GM19372 (cell line): ENCODE measurements at regions not wholly inside any gene's neighbourhood (a gene's known extent, or its start where the extent isn't known, plus 50 kb on each side); places are given as distances from the start of the nearest gene placed in this dataset.
"Not testable (repeated sequence)": the region's sequence is repeated elsewhere in the genome, so short reads cannot be mapped to it uniquely, and the experiment has no call there.

Experiments used
- ATAC-seq: cut with Tn5 transposase; IDR thresholded peaks from one replicate; pipeline ENCODE4 v1.9.1; 2021; ENCODE audit warnings: mild to moderate bottlenecking, low read depth, moderate library complexity; ENCODE audit not compliant: unreplicated experiment

- no peak for ATAC-seq
Observed at GRCh38 chr3:118477768-118478167, 556.9 kb downstream of the IGSF11 start.

- ATAC-seq, result no peak
Observed at GRCh38 chr3:118478706-118479276, 555.9 kb downstream of the IGSF11 start.

GRCh38 chr3:118479376-118479775 lies 555.3 kb downstream of the IGSF11 start:
- no peak for ATAC-seq

GRCh38 chr3:118480101-118480860 lies 554.4 kb downstream of the IGSF11 start:
- no peak for ATAC-seq

GRCh38 chr3:118485693-118486092 lies 549.0 kb downstream of the IGSF11 start:
- ATAC-seq, result no peak

- ATAC-seq, result no peak
Observed at GRCh38 chr3:118487734-118488133, 546.9 kb downstream of the IGSF11 start.

GRCh38 chr3:118488732-118489131 lies 545.9 kb downstream of the IGSF11 start:
- ATAC-seq, result no peak

- no peak for ATAC-seq
Observed at GRCh38 chr3:118495206-118495605, 539.4 kb downstream of the IGSF11 start.

GRCh38 chr3:118497274-118497673 lies 537.4 kb downstream of the IGSF11 start:
- ATAC-seq, result no peak

GRCh38 chr3:118501152-118501551 lies 533.5 kb downstream of the IGSF11 start:
- ATAC-seq, result no peak

- no peak for ATAC-seq
Observed at GRCh38 chr3:118504906-118505305, 529.7 kb downstream of the IGSF11 start.

GRCh38 chr3:118505784-118506183 lies 528.9 kb downstream of the IGSF11 start:
- ATAC-seq, result no peak

- no peak for ATAC-seq
Observed at GRCh38 chr3:118511402-118511801, 523.2 kb downstream of the IGSF11 start.

- ATAC-seq, result no peak
Observed at GRCh38 chr3:118512301-118512700, 522.3 kb downstream of the IGSF11 start.

GRCh38 chr3:118525077-118525476 lies 509.6 kb downstream of the IGSF11 start:
- ATAC-seq, result no peak

- ATAC-seq, result no peak
Observed at GRCh38 chr3:118526758-118527513, 507.7 kb downstream of the IGSF11 start.

GRCh38 chr3:118527514-118528044 lies 507.1 kb downstream of the IGSF11 start:
- no peak for ATAC-seq

GRCh38 chr3:118529554-118529953 lies 505.1 kb downstream of the IGSF11 start:
- no peak for ATAC-seq

- no peak for ATAC-seq
Observed at GRCh38 chr3:118530350-118530922, 504.2 kb downstream of the IGSF11 start.

- ATAC-seq, result not testable (repeated sequence)
Observed at GRCh38 chr3:118530927-118531356, 503.7 kb downstream of the IGSF11 start.

- no peak for ATAC-seq
Observed at GRCh38 chr3:118531816-118532215, 502.8 kb downstream of the IGSF11 start.
